GM12865 (cell line): ENCODE measurements at regions not wholly inside any gene's neighbourhood (a gene's known extent, or its start where the extent isn't known, plus 50 kb on each side); places are given as distances from the start of the nearest gene placed in this dataset.

Experiments used
- DNase-seq: peaks from one replicate; pipeline ENCODE4 v3.0.0; 2010; ENCODE audit warnings: low read depth
- H3K4me3 ChIP-seq: 2 replicates; pipeline ENCODE4 v1.5.1; 2011; ENCODE audit warnings: mild to moderate bottlenecking, low read depth, low read length, control low read depth
- TF ChIP-seq, protein P1 (sequence below): IDR thresholded peaks from 2 replicates; pipeline ENCODE4 v1.5.1; 2011; ENCODE audit warnings: low read length, control low read depth, low read depth, inconsistent platforms; ENCODE audit not compliant: insufficient read depth; ENCODE audit errors: missing control alignments

DNA sequence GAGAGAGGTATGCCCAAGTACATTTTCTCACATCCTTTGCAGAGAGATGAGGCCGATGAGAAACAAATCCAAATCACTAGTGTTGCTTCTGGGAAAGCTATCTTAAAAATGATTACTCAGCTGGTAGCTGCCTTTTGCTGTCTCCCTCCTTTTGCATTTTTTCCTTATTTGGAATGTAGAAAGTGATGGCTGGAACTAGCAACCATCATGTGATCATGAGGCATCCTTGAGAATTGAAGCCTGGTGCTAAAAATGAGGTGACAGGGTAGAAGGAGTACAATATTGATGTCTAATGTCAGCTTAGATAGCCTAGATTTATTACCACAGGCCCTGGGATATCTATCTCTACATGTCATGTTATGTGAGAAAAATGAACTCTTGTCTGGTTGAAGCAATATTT is 109.3 kb upstream of the TAF11L2 start:
- DNase-seq: no peak
- H3K4me3 ChIP-seq: no peak overlapping the region
- TF ChIP-seq, protein P1, sequence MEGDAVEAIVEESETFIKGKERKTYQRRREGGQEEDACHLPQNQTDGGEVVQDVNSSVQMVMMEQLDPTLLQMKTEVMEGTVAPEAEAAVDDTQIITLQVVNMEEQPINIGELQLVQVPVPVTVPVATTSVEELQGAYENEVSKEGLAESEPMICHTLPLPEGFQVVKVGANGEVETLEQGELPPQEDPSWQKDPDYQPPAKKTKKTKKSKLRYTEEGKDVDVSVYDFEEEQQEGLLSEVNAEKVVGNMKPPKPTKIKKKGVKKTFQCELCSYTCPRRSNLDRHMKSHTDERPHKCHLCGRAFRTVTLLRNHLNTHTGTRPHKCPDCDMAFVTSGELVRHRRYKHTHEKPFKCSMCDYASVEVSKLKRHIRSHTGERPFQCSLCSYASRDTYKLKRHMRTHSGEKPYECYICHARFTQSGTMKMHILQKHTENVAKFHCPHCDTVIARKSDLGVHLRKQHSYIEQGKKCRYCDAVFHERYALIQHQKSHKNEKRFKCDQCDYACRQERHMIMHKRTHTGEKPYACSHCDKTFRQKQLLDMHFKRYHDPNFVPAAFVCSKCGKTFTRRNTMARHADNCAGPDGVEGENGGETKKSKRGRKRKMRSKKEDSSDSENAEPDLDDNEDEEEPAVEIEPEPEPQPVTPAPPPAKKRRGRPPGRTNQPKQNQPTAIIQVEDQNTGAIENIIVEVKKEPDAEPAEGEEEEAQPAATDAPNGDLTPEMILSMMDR: no peak

DNA sequence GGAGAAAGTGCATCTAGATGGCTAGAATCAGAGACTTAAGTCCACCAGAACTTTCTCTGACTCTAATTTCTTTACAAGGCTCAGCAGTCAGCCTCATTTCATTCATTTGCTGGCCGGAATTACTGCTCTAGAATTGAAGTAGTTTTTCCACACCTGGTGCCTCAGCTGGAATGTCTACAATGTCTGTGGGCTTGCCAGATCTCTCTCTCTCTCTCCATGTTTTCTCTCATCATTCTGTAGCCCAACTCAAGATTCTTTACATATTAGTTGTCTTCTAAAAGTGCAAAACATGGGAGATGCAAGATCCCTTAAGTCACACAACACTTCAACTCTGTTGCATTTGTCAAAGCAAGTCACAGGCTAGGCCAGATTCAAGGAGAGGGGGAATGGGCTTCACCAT is 103.9 kb upstream of the TAF11L2 start:
- no peak for DNase-seq
- TF ChIP-seq, protein P1: no peak
- H3K4me3 ChIP-seq: no peak overlapping the region

DNA sequence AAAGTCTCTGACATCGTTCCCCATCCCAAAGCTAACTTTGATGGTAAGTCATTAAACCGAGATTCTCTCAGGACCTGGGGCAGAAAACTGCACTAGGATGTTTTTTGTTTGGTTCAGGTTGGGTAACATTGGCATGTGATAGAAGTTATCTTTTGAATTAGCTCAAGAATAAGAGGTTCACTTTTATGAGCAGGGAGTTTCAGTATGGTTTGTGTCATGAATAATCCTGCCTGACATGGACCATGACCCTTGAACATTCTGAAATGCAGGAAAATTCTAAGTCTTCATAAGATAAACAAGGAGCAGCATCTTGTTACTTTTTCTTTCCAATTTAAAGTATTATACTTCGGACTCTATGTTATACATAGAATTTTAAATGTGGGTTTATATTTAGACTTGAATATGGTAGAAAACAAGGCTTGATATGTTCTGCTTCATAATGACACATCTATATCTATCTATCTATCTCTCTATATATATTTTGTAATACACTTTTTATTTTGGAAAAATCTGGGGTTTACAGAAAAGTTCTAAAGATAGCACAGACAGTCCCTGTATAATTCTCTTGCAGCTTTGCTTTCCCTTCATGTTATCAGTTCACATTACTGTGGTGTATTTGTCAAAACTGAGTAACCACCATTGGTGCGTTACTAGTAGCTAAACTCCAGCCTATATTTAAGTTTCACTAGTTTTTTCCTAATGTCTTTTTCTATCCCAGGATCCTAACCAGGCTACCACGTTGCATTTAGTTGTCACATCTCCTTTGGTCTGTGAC is 102.7 kb upstream of the TAF11L2 start:
- no peak overlapping the region for H3K4me3 ChIP-seq
- no peak for DNase-seq
- TF ChIP-seq, protein P1: no peak

DNA sequence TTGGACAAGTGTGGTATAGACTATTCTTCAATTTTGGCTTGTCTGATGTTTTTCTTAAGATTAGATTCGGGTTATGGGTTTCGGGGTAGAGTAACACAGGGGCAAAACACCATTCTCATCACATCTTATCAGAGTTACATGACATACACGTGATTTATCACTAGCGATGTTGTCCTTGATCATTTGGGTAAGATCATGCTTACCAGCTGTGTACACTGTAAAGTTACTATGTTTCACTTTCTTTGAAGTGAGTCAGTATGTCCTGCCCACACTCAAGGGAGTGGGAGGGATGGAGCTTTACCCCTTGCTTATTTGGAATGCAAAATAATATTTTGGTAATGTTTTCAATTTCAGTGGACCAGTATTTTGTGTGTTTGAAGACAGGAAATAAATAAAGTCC is 101.8 kb upstream of the TAF11L2 start:
- H3K4me3 ChIP-seq: no peak overlapping the region
- TF ChIP-seq, protein P1: no peak
- DNase-seq: no peak

DNA sequence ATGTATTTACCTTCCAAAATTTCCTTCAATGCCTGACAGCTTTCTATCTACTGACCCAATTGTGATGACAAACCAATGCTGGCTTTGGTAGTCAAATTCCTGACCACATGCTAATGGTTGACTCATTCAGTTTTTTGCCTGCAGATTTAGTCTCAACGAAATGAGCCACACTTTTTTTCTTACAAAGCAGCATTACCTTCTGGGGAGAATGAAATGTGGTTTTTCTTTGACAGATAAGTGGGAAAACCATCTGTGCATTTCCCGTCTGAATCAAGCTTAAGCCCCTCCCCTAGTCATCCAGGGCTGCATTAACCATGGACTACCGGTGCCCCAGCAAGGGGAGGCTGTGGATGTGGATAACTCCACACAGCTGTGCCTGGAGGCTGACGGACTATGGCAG is 99.6 kb upstream of the TAF11L2 start:
- no peak for DNase-seq
- no peak overlapping the region for H3K4me3 ChIP-seq
- TF ChIP-seq, protein P1: no peak

DNA sequence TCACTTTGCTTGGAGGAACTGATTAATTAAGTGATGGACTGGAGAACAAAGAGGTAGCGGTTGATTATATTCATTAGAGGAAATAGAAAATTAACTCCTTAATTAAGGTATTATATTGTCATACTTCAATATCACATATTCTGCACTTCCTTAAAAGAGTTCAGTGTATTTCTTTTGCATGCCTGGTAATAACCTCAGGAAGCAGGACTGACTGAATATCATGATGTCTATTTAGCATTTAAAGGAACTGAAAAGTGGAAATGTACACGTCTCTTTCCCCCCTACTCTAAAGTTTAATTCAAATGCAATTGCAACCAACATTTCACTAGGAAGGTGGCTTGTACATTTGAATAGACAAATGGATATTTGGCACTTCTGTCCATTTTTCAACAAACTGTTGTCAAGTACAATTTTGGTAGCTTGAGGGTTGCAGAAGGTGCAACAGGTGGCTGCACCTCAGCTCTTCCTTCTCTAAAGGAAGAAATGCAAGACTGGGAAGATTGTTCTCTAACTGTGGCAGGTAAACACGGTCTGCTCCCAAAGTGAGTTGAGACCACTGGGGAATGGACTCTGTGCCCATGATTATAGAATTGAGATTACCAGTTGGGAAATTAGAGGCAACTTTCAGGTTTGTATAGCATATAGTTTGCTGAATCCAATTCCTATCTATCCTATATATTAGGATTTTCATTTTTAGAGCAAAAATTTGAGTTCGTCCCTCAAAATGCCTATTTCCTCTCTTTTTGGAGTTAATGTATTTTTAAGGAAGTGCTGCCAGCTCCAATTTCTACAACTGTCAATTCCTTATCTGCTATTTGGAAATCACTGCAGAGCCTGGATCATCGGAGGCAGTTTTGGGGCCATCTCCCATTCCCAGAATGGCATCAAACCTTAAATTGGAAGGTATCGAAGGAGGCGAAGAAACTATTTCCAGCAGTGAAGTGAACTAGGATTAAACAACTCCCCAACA is 98.9 kb upstream of the TAF11L2 start:
- no peak for DNase-seq
- H3K4me3 ChIP-seq: no peak overlapping the region
- TF ChIP-seq, protein P1: no peak
